ENCODE measurements at regions not wholly inside any gene's neighbourhood (a gene's known extent, or its start where the extent isn't known, plus 50 kb on each side); places are given as distances from the start of the nearest gene placed in this dataset.

DNA sequence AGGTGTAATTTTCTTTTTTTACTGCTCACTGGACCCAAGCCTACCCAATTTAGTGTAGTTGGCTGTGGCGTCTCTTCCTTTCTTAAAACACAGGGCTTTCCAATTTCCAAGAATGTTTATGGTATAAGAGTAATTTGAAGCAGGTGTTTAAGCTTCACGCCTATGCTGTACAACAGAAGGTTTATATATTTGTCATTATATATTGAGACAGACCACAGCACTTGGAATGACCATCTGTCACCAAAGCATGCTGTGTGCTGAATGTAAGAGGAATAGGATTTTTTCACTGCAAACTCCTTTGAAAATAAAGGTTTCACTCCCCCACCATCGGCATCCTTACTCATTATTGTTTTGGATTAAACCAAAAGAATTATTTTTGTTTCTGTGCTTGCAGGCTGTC, 325.7 kb downstream of the OTOL1 start:
- Histone ChIP-seq H3K79me1 (ENCODE audit: insufficient read depth, low read depth, low read length, poor library complexity, severe bottlenecking) (no peaks in the 10 kb centered on the region), H2BK5ac (ENCODE audit: insufficient read length, low read length) (no peak overlapping the region), H3K56ac (ENCODE audit: insufficient read length, low read depth, low read length) (no peak overlapping the region), H3K9ac (ENCODE audit: extremely low read depth, insufficient read length, low read length) (no peak overlapping the region), H3K79me2 (ENCODE audit: insufficient read depth, low read length) (no peaks in the 10 kb centered on the region), H2BK15ac (ENCODE audit: low read depth, low read length) (no peak overlapping the region), H3K4ac (ENCODE audit: low read depth, low read length) (no peak overlapping the region), H3K14ac (ENCODE audit: insufficient read depth, low read length) (no peak overlapping the region), H2AK5ac (ENCODE audit: insufficient read length, low read length) (no peak overlapping the region), H2BK20ac (ENCODE audit: low read depth, low read length, poor library complexity, severe bottlenecking) (no peak overlapping the region), H2BK120ac (ENCODE audit: low read depth, low read length, poor library complexity, severe bottlenecking) (no peak overlapping the region), H3K27ac (ENCODE audit: insufficient read length, low read depth, low read length) (no peak overlapping the region), H3K23me2 (ENCODE audit: insufficient read length, low read depth, low read length, poor library complexity, severe bottlenecking) (no peaks in the 10 kb centered on the region), H4K91ac (ENCODE audit: insufficient read length, low read depth, low read length) (no peak overlapping the region), H4K20me1 (ENCODE audit: control insufficient read depth, insufficient read depth, insufficient read length) (no peaks in the 10 kb centered on the region), H3K4me1 (ENCODE audit: insufficient read depth, low read length) (no peaks in the 10 kb centered on the region), H3T11ph (ENCODE audit: low read length) (no peak overlapping the region), H3K23ac (ENCODE audit: insufficient read length, low read depth, low read length) (no peak overlapping the region), H4K8ac (replicated peaks; ENCODE audit: insufficient read length, low read depth, low read length) (no peak overlapping the region), H3K18ac (ENCODE audit: insufficient read length, low read depth, low read length) (no peak overlapping the region), H3K27me3 (ENCODE audit: insufficient read depth, low read length) (no peaks in the 10 kb centered on the region), H2BK12ac (ENCODE audit: insufficient read length, low read depth, low read length) (no peak overlapping the region), H3K4me2 (ENCODE audit: insufficient read depth, insufficient read length, low read length) (no peak overlapping the region), H2AFZ (ENCODE audit: low read length) (no peak overlapping the region), H3K9me3 (ENCODE audit: control insufficient read depth, low read depth, low read length) (no peaks in the 10 kb centered on the region), H4K5ac (ENCODE audit: insufficient read length, low read depth, low read length) (no peak overlapping the region)
- WGBS (ENCODE audit: extremely low coverage, insufficient read length, low lambda C conversion rate): no CpG with 5 or more reads among the region's 3 CpGs
- Mint-ChIP-seq H3K36me3 (ENCODE audit: insufficient read depth in 1 of 3, low read depth in 3 of 3) (no peaks in the 10 kb centered on the region), H3K4me1 (no peaks in the 10 kb centered on the region; a peak in 1 of 4 replicates), H3K9me3 (no peaks in the 10 kb centered on the region; a peak in 1 of 5 replicates), H3K4me3 (no peak overlapping the region), H3K27me3 (ENCODE audit: low read depth) (no peaks in the 10 kb centered on the region), H3K27ac (no peak overlapping the region)
- no peak for TF ChIP-seq CTCF (conservative IDR thresholded peaks at IDR 0.05)
- no peak for DNase-seq

All from H9 (cell line).